DMS114 treated with DMSO at 0.1 percent for 48 hours (cell line): ENCODE measurements at regions not wholly inside any gene's neighbourhood (a gene's known extent, or its start where the extent isn't known, plus 50 kb on each side); places are given as distances from the start of the nearest gene placed in this dataset.
"Not testable (repeated sequence)": the region's sequence is repeated elsewhere in the genome, so short reads cannot be mapped to it uniquely, and the experiment has no call there.

Experiments used
- DNase-seq: peaks from one replicate; lab custom pipeline; 2025; ENCODE audit not compliant: unreplicated experiment; lab: John Stamatoyannopoulos, UW

DNA sequence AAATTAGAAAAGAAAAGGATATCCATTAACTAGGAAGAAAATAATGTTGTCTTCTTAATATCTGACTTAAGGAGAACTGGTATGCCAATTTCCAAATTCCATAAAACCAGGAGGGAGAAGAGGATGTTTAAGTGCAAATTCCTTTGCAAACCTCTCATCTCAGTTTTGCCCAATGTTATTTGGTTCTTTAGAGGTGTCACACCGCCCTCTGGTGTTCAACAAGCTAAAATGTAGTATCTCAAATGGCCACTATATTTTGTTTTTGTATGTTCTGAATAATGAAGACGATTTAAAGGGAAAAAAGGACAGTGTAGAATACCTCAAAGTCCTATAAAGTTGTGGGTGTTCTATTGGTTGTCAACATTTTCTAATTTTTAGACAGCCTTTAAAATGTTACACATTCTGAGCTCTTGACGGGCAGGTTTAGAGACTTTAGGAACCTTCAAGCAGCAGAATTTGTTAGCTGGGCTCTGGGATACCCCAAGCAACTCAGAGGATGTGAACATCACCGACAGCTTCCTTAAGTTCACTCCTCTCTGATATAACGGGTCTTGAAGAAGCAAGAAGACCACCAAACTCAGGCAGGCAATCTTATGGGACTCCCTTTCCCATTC is 458.3 kb downstream of the MFSD1 start:
- peak; percentile 56 for DNase-seq

DNA sequence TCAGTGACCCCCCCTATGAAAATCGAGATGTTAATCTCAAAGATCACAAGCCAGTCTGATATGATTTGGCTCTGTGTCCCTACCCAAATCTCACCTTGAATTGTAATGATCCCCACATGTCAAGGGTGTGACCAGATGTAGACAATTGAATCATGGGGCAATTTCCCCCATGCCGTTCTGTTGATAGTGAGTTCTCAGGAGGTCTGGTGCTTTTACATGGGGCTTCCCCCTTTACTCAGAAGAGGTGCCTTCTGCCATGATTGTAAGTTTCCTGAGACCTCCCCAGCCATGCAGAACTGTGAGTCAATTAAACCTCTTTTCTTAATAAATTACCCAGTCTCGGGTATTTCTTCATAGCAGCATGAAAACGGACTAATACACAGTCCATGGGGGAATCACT is 459.5 kb downstream of the MFSD1 start:
- not testable (repeated sequence) for DNase-seq

DNA sequence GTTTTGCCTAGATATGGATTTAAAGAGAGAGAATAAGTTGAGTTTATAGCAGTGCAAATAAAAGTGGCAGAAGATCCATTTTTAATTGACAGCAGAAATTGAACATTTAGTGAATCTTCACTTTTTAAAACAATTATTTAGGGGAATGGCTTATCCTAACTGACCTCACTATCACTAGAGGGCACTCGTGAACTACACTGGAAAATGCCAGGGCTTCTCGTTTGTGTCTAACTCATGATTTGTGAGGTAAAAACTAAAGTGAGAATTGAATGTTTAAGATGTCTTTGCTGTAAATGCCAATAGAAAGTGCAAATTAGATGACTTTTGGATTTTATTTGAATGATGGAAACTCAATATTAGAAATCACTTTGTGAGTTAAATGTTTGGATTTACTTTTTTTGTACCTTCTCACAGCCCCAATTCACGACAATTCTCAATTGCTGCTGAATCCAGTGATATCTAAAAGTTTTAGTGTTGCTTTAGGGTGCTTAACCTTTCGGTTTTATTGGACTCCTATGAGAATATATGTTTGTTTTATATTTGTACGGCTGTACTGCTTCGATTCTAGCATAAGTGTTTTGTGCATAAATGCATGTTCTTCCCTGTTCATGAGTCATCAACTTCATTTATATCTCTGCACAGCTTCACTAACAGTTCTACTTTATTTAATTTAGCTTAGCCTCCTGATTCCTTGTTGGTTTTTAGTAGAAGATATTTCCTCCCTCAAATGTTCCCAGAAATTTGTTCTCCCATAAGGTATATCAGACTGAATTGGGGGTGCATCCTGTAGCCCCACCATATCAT is 462.1 kb downstream of the MFSD1 start:
- DNase-seq = no peak

DNA sequence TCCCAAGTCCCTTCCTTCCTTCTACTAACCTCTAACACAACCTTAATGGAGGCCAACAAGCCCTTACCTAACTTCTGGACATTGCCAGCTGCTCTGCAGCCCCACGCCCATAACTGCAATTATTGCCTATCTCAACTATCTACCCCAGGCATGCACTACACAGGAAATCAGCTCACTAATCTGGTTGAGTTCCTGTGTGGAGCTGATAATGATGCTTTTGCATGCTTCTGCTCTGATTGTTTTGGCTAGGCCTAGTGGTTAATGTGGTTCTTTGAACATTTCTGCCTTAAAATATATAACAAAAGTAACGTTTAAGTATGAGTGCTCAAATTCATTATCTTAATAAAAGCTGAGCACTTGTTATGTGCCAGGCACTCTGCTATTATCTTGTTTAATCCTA is 463.9 kb downstream of the MFSD1 start:
- no peak for DNase-seq

DNA sequence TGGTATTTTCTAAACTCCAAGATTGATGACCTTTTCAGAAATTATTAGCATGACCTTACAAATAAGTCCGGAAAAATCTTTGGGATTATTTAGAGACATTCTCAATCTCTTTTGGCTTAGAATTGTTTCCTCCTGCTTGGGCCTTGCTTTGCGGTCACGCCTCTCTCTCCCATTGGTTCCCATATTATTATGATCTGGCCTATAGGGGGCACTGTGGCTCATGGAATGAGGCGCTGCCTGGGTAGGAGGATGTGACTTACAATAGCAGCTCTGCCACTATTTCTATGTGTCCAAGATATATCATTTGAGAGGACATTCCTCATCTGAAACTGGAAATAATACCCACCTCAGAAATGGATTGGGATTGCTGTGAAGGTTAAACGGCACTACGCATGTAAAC is 464.9 kb downstream of the MFSD1 start:
- DNase-seq = no peak

- DNase-seq = no peak
Observed at GRCh38 chr3:159271799-159272512, 470.1 kb downstream of the MFSD1 start.

GRCh38 chr3:159273070-159273469 is 471.2 kb downstream of the MFSD1 start:
- DNase-seq = no peak

- no peak for DNase-seq
Observed at GRCh38 chr3:159273608-159274007, 471.8 kb downstream of the MFSD1 start.

DNA sequence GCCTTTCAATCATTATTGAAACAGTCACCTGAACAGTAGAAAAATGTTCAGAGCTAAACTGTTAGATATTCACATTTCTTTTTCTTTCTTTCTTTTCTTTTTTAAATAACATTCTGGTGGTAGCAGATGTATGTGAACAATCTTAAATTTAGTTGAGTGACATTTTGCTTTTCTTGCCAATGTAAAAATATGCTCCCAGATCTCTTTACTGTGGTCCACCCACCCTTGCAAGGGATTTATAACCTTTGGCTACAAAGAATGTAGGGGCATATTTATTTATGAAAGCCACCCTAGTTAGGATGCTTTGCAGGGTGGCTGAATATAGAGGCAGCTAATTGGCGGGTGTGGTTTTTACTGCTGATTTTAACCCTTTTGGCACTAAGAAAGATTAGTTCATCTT is 473.9 kb downstream of the MFSD1 start:
- no peak for DNase-seq

DNA sequence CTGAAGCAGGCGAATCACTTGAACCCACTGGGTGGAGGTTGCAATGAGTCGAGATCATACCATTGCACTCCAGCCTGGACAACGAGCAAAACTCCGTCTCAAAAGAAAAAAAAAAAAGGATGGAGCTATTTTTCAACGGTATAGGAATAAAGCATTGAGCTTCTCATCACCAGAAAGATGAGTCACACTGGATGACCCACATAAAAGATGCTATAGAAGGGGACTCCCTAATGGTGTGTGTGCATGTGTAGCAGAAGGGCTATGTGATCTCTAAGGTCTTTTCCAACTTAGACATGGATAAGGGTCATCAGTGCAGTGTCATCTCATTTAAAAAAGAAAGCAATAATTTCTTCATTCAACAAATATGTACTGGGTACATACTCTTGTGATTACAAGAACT is 476.0 kb downstream of the MFSD1 start:
- no peak for DNase-seq

DNA sequence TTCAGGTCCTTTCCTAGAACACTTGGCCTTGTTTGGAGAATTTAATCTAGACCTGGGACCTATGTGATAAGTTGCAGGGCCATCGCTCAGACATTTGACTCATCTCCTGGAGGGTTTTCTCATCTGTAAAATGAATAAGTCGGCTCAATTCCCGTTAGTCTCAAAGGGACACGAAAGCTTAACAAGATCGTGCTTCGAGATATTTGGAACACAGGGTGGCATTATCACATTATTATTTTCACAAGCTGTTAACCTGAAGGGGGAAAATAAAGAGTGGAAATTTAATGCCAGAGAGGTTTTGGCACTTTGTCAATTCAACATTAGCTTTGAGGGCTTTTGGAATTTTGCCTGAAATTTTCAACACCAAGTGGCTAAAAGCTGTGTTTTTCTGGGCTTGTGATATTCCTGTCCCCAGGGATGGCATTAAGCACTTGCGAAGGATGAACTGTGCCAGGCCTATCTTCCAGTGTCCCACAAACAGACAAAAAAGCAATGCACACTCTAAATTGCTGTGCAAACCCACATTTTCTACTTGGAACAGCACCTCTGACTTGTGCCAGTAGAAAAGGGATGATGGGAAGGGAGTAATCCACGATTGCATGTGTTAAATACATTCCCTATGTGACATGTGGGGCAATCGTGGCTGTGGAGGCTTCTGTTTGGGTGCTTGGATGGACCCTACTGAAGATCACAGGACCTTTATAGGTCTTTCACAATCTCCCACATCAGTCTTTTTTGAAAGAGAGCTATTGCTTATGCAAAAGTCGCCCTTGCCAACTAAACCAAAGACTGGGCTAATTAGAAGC is 478.7 kb downstream of the MFSD1 start:
- DNase-seq = no peak

- DNase-seq = no peak
Observed at GRCh38 chr3:159293493-159293892, 491.6 kb downstream of the MFSD1 start.

- DNase-seq = no peak
Observed at GRCh38 chr3:159301961-159302360, 500.1 kb downstream of the MFSD1 start.

GRCh38 chr3:159305017-159305416 is 503.2 kb downstream of the MFSD1 start:
- DNase-seq = no peak

DNA sequence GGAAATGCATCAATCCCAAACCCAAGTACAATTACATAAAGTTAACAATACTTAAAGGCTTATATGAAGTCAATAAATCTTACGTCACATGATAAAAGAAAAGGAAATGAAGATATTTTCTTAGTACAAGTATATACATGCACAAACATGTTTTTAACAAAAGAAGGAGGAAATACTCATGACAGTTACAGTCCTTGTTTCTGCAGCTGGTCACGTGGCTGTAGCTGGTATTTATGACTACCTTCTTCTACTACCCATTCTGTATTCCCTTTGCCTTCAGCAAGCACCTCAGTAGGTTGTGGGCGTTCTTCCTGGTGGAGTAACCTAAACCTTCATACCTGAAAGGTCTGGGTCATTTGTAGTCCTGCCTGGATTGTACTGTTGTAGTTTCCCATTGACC is 514.9 kb downstream of the MFSD1 start:
- not testable (repeated sequence) for DNase-seq

DNA sequence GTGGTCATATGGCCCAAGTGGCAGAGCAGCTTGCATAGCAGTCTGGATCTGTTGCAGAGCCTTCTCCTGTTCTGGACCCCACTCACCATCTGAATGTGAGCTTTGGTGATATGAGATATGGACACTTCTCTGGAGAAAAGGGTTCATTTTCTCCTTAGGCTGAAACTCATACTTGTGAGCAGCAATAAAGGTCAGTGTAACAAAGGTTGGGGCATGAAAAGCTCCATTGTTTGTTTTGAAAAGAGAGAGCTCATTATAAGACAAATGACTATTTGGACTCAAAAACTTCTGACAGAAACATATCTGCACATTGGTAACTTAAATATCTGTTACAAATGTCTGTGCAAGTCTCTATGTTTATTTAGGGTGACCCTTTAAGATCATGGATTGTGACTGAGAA is 517.3 kb downstream of the MFSD1 start:
- DNase-seq = no peak

DNA sequence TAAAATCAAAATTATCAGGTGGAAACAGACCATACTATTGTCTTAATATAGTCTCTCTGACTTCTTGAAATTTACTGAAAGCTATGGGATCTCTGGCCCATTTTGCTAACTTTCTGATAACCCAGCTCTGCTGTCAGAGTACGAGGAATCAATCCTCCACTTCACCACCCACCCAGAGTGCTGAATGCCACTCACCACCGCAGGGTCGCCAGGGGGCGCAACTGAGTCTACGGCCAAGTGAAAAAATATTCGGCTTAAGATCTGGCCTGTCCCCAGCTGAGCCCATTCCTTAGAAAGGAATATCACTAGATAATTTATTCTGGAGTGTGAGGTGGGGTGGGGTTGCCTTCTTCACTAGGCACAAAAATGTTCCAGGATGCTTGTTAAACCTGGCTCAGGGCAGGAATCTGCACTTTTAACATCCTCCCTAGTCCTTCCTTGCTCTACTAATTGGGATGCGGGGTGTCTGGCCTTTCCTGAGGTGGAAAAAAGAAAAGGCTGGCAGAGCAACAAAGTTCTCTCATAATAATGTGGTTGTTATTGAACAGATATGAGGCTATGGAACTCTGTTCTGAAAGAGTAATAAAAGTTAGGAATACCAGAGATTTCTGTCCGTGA is 520.6 kb downstream of the MFSD1 start:
- DNase-seq = no peak

GRCh38 chr3:159323848-159324247 is 522.0 kb downstream of the MFSD1 start:
- no peak for DNase-seq

- DNase-seq = no peak
Observed at GRCh38 chr3:159326998-159327397, 525.1 kb downstream of the MFSD1 start.

DNA sequence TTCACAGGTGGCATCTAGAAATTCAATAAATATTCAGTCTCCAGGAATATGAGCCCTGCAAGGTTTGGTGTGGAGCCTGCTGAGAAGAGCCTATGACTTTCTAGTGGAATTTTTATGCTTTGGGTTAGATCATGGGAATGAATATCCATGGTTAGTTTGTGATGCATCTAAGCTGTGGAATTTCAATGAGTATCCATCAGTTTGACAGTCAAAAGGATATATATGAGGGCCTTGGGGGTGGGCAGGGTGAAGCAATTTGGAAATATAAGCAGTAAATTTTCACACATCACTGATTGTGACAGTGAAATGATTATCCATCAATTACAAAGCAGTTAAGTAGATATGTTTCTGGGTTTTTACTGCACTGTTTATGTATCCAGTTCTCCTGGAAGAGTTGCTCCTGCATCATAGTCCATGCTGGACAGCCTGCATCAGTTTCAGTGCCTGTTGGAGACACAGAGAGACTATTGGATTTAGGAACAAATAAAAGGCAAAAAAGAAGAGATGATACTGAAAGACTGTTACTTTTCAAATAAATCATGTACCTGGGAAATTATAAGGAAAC is 530.8 kb downstream of the MFSD1 start:
- no peak for DNase-seq

DNA sequence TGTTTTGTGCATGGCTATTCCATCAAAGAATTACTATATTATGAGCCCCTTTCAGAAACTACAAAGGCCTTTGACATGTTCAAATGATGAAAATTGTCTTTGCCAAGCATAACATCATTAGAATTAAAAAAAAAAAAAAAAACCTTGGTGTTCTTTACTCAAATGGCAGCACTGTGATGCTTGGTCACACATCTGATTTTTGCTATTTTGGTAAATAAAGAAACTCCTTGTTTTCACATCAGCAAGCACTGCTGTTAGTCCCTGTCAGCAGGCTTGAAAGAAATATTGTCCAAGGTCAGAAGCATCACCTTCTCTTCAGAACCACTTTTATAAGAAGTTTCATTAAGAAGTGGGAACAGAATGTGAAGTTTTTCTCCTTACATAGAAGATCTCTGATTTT is 537.3 kb downstream of the MFSD1 start:
- DNase-seq = no peak
